SK-N-SH (cell line): ENCODE measurements at regions not wholly inside any gene's neighbourhood (a gene's known extent, or its start where the extent isn't known, plus 50 kb on each side); places are given as distances from the start of the nearest gene placed in this dataset.

Experiments used
- CTCF ChIA-PET: fragments of 300-600, 350-600 bp; formaldehyde crosslinking; extraction: SDS; loops from one replicate; lab custom pipeline; 2021; lab: Yijun Ruan, JAX
- POLR2A ChIA-PET: fragments of 350-600 bp; sonication (Branson Sonifier 250); formaldehyde crosslinking; extraction: SDS; loops from one replicate; lab custom pipeline; 2020; ENCODE audit warnings: antibody characterized with exemption, inconsistent platforms; lab: Yijun Ruan, JAX
- DNase-seq: peaks from one replicate; pipeline ENCODE4 v3.0.0; 2012
- H2AFZ ChIP-seq: fragments of 200-600 bp; sonication (generic); 2 replicates; pipeline ENCODE4 v1.8.1; 2016; ENCODE audit warnings: antibody characterized with exemption, mild to moderate bottlenecking, low read depth
- H3F3A ChIP-seq: fragments of 200-600 bp; sonication (generic); replicated peaks from 2 replicates; pipeline ENCODE3; 2016; ENCODE audit warnings: antibody characterized with exemption, mild to moderate bottlenecking; ENCODE audit not compliant: insufficient read depth
- H3K27ac ChIP-seq, 2 experiments: fragments of 200-500 bp in 1 of 2; fragments of 200-600 bp in 1 of 2; sonication (Bioruptor generic) in 1 of 2; sonication (generic), shearing (Covaris generic) in 1 of 2; 2 replicates each; pipeline versions ENCODE4 v1.5.1 to v1.6.1; 2014 to 2016; ENCODE audit warnings: low read depth in 2 of 2, inconsistent platforms in 1 of 2, low read length in 1 of 2, mild to moderate bottlenecking in 1 of 2, mixed read lengths in 1 of 2
- H3K27me3 ChIP-seq: fragments of 200-600 bp; sonication (generic), shearing (Covaris generic); 2 replicates; pipeline ENCODE4 v1.6.1; 2016; ENCODE audit warnings: mixed run types; ENCODE audit not compliant: insufficient read depth
- H3K36me3 ChIP-seq, 2 experiments: fragments of 200-500 bp in 1 of 2; fragments of 200-600 bp in 1 of 2; sonication (Bioruptor generic) in 1 of 2; sonication (generic) in 1 of 2; replicated peaks in 1 of 2; 2 replicates each; pipeline versions ENCODE3 to v1.5.1; 2014 to 2016; ENCODE audit warnings: low read length in 1 of 2, mild to moderate bottlenecking in 1 of 2; ENCODE audit not compliant: insufficient read depth in 2 of 2, control insufficient read depth in 1 of 2
- H3K4me1 ChIP-seq, 2 experiments: fragments of 200-500 bp in 1 of 2; fragments of 200-600 bp in 1 of 2; sonication (Bioruptor generic) in 1 of 2; sonication (generic), shearing (Covaris generic) in 1 of 2; 2 replicates each; pipeline versions ENCODE4 v1.5.1 to v1.6.1; 2014 to 2016; ENCODE audit warnings: low read depth in 1 of 2, low read length in 1 of 2, mixed run types in 1 of 2; ENCODE audit not compliant: insufficient read depth in 2 of 2, control insufficient read depth in 1 of 2
- H3K4me2 ChIP-seq: fragments of 200-600 bp; sonication (generic), shearing (Covaris generic); 2 replicates; pipeline ENCODE4 v1.6.1; 2017; ENCODE audit warnings: mixed run types
- H3K4me3 ChIP-seq, 2 experiments: fragments of 200-500 bp in 1 of 2; fragments of 200-600 bp in 1 of 2; sonication (Bioruptor generic) in 1 of 2; sonication (generic), shearing (Covaris generic) in 1 of 2; 2 replicates each; pipeline versions ENCODE4 v1.5.1 to v1.8.1; 2014 to 2016; ENCODE audit warnings: low read depth in 2 of 2, inconsistent platforms in 1 of 2, low read length in 1 of 2, mild to moderate bottlenecking in 1 of 2, mixed read lengths in 1 of 2, moderate library complexity in 1 of 2
- H3K79me2 ChIP-seq: fragments of 200-600 bp; sonication (generic); 2 replicates; pipeline ENCODE4 v1.8.1; 2017; ENCODE audit warnings: mild to moderate bottlenecking; ENCODE audit not compliant: insufficient read depth
- H3K9ac ChIP-seq: fragments of 200-600 bp; sonication (generic); 2 replicates; pipeline ENCODE4 v1.6.1; 2017; ENCODE audit warnings: mixed run types
- H3K9me2 ChIP-seq: fragments of 200-600 bp; sonication (generic); 2 replicates; pipeline ENCODE4 v1.6.1; 2017; ENCODE audit warnings: mixed run types
- H3K9me3 ChIP-seq: fragments of 200-600 bp; sonication (generic); 2 replicates; pipeline ENCODE4 v1.6.1; 2017; ENCODE audit warnings: mixed run types, mild to moderate bottlenecking, moderate library complexity
- H4K20me1 ChIP-seq: fragments of 200-600 bp; sonication (generic); 2 replicates; pipeline ENCODE4 v1.6.1; 2017; ENCODE audit warnings: mild to moderate bottlenecking, mixed run types; ENCODE audit not compliant: insufficient read depth
- CHD2 ChIP-seq: fragments of 150-350 bp; IDR thresholded peaks from 2 replicates; pipeline ENCODE4 v1.6.1; 2018; ENCODE audit warnings: low read length; ENCODE audit not compliant: partially characterized antibody
- ELF1 ChIP-seq: IDR thresholded peaks from 2 replicates; pipeline ENCODE4 v1.4.0; 2012
- FOSL2 ChIP-seq: IDR thresholded peaks from 2 replicates; pipeline ENCODE4 v1.4.0; 2012; ENCODE audit warnings: low read depth, mild to moderate bottlenecking, moderate library complexity, borderline replicate concordance
- FOXJ3 ChIP-seq: sonication (generic); formaldehyde crosslinking; IDR thresholded peaks from 2 replicates; pipeline ENCODE4 v1.5.1; 2020; ENCODE audit warnings: mild to moderate bottlenecking, missing genetic modification reagents
- GATA2 ChIP-seq: sonication (generic); formaldehyde crosslinking; IDR thresholded peaks from 2 replicates; pipeline ENCODE4 v1.5.0; 2020; ENCODE audit warnings: mild to moderate bottlenecking, missing genetic modification reagents
- JUND ChIP-seq: IDR thresholded peaks from 2 replicates; pipeline ENCODE4 v1.4.0; 2012
- MEF2A ChIP-seq: IDR thresholded peaks from 2 replicates; pipeline ENCODE4 v1.4.0; 2012; ENCODE audit warnings: low read depth, borderline replicate concordance
- MXI1 ChIP-seq: IDR thresholded peaks from 2 replicates; pipeline ENCODE4 v1.6.1; 2012; ENCODE audit warnings: mild to moderate bottlenecking, low read depth, low read length, improper control_type of control experiment
- POLR2AphosphoS5 ChIP-seq: IDR thresholded peaks from 2 replicates; pipeline ENCODE4 v1.6.1; 2012; ENCODE audit warnings: low read depth, low read length
- REST ChIP-seq: IDR thresholded peaks from 2 replicates; pipeline ENCODE4 v1.6.1; 2012; ENCODE audit warnings: mild to moderate bottlenecking, low read depth, low read length, moderate library complexity
- SMC3 ChIP-seq: IDR thresholded peaks from 2 replicates; pipeline ENCODE4 v1.6.1; 2012; ENCODE audit warnings: low read depth, low read length, improper control_type of control experiment
- YY1 ChIP-seq: IDR thresholded peaks from 2 replicates; pipeline ENCODE4 v1.4.0; 2012; ENCODE audit warnings: low read depth, mild to moderate bottlenecking
- WGBS: methylation state at CpG from one replicate; pipeline ENCODE4 v1.1.6; 2017; ENCODE audit warnings: low lambda C conversion rate; 5-methylcytosine and 5-hydroxymethylcytosine counted together
- TF ChIP-seq, protein P1 (sequence below): IDR thresholded peaks from 2 replicates; pipeline ENCODE4; 2012

DNA sequence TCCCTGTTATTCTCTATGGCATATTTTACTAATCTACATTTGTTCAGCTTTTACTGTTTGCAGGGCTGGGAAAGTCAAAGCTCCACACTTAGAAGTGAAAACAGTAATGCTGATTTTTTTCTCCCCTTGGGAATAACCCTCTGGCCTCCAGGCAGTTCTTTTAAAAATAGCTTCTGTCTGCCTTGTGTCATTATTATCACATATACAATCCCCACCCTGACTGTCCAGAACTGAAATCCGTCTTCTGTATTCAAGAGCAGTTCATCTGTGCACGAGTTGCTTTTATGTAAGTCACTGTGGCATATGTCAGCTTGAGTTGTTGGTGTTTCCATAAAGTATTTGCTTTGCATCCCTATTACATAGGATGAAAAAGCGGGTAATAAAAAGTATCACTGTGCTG, 1221.1 kb upstream of the CELF2 start (continued):
- TF ChIP-seq, protein P1, sequence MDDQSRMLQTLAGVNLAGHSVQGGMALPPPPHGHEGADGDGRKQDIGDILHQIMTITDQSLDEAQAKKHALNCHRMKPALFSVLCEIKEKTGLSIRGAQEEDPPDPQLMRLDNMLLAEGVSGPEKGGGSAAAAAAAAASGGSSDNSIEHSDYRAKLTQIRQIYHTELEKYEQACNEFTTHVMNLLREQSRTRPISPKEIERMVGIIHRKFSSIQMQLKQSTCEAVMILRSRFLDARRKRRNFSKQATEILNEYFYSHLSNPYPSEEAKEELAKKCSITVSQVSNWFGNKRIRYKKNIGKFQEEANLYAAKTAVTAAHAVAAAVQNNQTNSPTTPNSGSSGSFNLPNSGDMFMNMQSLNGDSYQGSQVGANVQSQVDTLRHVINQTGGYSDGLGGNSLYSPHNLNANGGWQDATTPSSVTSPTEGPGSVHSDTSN, result no peak
- TF ChIP-seq POLR2AphosphoS5, result no peak
- TF ChIP-seq CHD2, result no peak
- no peak for TF ChIP-seq REST
- TF ChIP-seq FOXJ3 (CRISPR knock-in tag), result no peak

GRCh38 chr10:9800011-9800410, 1217.7 kb upstream of the CELF2 start:
- H3F3A ChIP-seq, result no peaks in the 10 kb centered on the region
- H3K4me2 ChIP-seq, result no peak overlapping the region
- no peak overlapping the region for H3K9ac ChIP-seq
- no peak overlapping the region for H3K4me3 ChIP-seq
- H2AFZ ChIP-seq, result no peak overlapping the region
- POLR2A ChIA-PET, result no interaction called here
- no peaks in the 10 kb centered on the region for H3K4me1 ChIP-seq
- no peaks in the 10 kb centered on the region for H3K27me3 ChIP-seq
- H3K79me2 ChIP-seq, result no peaks in the 10 kb centered on the region
- H3K9me2 ChIP-seq, result no peaks in the 10 kb centered on the region
- H3K36me3 ChIP-seq, result no peaks in the 10 kb centered on the region
- DNase-seq, result no peak
- CTCF ChIA-PET, result no interaction called here
- TF ChIP-seq FOXJ3 (CRISPR knock-in tag) (no peak), MXI1 (no peak), YY1 (no peak), JUND (no peak), ELF1 (no peak)
- H4K20me1 ChIP-seq, result no peaks in the 10 kb centered on the region
- 8% methylated on average over 1 of the region's 1 CpG for WGBS
- H3K9me3 ChIP-seq, result peaks cover 7% of the 10 kb centered on the region
- no peak overlapping the region for H3K27ac ChIP-seq

DNA sequence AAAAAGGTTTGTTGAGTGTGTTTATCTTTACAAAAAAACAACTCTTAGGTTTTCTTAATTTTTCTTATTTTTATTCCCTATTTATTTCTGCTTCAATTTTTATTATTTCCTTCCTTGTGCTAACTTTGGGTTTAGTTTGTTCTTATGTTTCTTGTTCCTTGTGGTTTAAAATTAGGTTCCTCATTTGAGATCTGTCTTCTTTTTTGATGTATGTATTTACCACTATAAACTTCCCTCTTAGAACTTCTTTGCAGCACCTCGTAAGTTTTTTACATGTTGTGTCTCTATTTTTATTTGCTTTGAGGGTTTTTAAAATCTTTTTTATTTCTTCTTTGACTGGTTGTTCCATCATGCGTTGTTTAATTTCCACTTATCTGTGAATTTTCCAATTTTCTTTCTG, 1217.1 kb upstream of the CELF2 start:
- Histone ChIP-seq H3K4me1 (no peaks in the 10 kb centered on the region), H3K9me2 (no peaks in the 10 kb centered on the region), H3K27ac (no peak overlapping the region), H3F3A (no peaks in the 10 kb centered on the region), H2AFZ (no peak overlapping the region), H3K27me3 (no peaks in the 10 kb centered on the region), H4K20me1 (no peaks in the 10 kb centered on the region), H3K79me2 (no peaks in the 10 kb centered on the region), H3K36me3 (no peaks in the 10 kb centered on the region), H3K4me2 (no peak overlapping the region), H3K9me3 (peaks cover 7% of the 10 kb centered on the region), H3K9ac (no peak overlapping the region), H3K4me3 (no peak overlapping the region)
- CTCF ChIA-PET, result interaction anchor here (0.6 kb wide), 1 partner anchor 170 kb away, joined by 3 read pairs; no protein-coding TSS in a partner anchor
- TF ChIP-seq MEF2A (no peak), GATA2 (CRISPR knock-in tag) (no peak), SMC3 (no peak), FOSL2 (no peak)
- WGBS, result 20% methylated on average over 2 of the region's 2 CpGs
- POLR2A ChIA-PET, result no interaction called here
- no peak for DNase-seq
